NK-92 treated with Interleukin-12 subunit alpha and Interleukin-12 subunit beta, amount 100 ng/mL, for 24 hours (cell line): ENCODE measurements at regions not wholly inside any gene's neighbourhood (a gene's known extent, or its start where the extent isn't known, plus 50 kb on each side); places are given as distances from the start of the nearest gene placed in this dataset.

ENCODE experiments used
- DNase-seq: peaks from one replicate; lab custom pipeline; 2025; lab: John Stamatoyannopoulos, UW

DNA sequence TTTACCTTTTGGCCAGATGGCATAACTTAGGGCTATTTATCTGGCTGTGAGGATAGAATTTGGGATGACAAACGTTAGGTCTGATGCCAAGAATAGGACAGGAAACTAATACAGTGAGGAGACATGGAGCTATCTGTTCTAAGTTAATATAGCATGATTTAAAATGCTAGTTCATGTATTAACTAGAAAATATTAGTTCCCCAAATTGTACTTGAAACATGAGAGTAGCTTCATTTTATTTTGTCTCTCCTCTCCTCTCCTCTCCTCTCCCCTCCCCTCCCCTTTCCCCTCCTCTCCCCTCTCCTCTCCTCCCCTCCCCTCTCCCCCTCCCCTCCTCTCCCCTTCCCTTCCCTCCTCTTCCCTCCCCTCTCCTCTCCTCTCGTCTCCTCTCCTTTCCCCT is 101.1 kb upstream of the MYO16 start:
- no peak for DNase-seq

- no peak for DNase-seq
Observed at GRCh38 chr13:108533842-108534241, 95.6 kb upstream of the MYO16 start.

DNA sequence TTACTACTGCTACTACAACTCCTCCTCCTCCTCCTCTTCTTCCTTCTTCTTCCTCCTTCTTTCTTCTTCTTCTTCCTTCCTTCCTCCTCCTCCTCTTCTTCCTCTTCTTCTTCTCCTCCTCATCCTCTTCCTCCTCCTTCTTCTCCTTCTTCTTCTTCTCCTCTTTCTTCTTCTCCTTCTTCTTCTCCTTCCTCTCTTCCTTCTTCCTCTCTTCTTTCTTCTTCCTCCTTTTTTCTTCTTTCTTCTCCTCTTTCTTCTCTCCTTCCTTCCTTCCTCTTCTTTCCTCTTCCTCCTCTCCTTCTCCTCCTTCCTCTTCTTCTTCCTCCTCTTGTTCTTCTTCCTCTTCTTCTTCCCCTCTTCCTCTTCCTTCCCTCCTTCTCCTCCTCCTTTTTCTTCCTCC is 94.7 kb upstream of the MYO16 start:
- DNase-seq = no peak

DNA sequence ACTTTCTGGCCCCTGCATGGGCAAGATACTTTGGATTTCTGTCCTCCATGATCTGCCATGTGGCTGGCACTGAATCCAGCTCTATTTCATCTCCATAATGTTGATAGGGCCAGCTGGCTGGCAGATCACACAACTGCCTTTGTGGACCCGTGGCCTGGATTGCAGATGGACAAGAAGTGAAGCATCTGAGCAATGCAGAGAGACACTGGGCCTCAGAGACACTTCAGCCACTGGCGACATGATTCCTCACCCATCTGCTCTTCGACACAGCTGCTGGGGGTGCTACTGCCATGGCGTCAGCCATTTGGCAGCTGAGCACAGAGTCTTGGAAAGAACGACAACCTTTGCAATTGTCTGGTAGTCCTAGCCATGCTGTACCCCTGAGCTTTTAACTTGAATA is 79.5 kb upstream of the MYO16 start:
- no peak for DNase-seq

DNA sequence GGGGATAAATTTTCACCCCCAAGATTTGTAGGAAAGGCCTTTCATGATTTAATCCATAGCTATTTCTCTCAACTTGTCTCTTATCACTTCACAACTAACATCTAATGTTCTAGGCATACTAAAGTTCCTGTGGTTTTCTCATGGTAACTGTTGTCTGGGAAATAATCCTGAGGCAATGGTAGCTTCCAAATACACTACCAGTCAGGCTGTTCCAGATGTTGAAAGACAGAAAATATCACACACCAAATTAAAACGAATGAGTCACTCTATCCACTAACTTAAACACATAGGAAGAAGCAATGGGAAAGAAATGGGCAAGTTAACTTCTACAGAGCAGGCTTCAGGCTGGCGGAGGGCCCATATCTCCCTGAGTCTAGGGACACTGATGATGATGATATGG is 77.7 kb upstream of the MYO16 start:
- no peak for DNase-seq

DNA sequence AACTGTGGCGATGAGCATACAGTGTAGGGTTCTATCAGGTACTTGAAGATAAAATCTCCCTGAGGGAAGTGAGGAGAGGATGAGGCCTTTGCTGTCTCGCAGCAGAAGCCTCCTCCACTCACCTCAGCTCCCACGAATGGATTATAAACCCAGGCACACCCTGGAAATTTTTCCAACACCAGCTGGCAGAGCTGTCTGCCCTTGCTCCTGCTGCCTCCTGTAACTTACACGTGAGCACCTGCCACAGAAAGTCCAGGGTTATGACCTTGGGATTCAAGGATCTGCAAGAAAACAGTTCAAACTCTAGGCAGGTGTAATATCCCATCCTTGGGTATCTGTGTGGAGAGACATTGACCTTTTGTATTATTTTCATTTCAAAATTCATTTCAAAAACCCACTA is 70.9 kb upstream of the MYO16 start:
- no peak for DNase-seq

GRCh38 chr13:108560093-108560492 is 69.3 kb upstream of the MYO16 start:
- no peak for DNase-seq

- DNase-seq = no peak
Observed at GRCh38 chr13:108561149-108561548, 68.3 kb upstream of the MYO16 start.

- no peak for DNase-seq
Observed at GRCh38 chr13:108566413-108567170, 62.8 kb upstream of the MYO16 start.

DNA sequence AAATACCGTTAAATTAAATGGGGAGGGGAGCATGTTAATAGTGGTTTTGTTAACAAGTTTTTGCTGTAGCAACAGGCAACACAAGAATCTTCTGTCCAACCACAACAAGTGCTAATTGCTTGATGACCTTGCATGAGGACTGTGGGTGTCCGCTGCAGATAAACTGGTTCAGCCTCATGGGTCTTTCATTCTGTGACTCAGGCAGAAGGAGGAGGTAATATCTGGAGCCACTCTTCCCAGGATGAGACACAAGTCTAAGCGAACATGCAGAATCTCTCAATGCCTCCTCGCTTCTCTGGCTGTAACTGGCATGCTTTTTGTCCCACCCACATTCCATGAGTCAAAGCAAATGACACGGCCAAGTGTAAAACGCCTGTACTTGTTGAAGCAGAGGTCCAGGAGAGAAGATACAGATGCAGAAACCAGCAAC is 56.6 kb upstream of the MYO16 start:
- DNase-seq = no peak

DNA sequence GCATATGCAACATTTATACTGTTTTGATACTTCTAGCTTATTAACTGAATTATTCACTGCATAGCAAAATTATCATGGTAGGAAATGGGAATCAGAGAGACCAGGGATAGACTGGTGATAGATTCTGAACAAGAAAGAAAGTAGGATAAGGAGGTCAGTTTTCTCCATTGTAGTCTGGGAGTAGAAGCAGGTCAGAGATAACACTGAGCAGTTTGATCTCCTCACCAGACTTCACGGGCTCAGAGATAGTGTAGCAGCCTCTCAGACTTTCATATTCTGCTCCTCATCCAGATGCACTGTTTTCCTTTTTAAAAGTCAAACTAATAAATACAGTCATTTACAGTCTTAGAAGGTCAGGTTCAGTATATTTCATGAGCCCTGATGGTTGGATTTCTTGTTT is 56.0 kb upstream of the MYO16 start:
- DNase-seq = no peak

DNA sequence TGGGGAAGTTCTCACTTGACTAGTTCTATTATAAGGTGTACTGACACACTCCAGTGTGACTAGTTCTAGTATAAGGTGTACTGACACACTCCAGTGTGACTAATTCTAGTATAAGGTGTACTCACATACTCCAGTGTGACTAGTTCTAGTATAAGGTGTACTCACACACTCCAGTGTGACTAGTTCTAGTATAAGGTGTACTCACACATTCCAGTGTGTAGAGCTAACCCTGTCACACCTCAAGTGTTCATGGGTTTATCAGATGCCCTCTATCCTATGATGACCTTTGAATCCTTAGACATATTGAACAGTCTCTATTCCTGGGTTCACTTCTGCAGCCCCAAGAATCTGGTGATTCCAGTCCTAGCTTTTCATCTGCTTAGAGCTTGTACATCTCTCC is 54.6 kb upstream of the MYO16 start:
- DNase-seq = no peak

DNA sequence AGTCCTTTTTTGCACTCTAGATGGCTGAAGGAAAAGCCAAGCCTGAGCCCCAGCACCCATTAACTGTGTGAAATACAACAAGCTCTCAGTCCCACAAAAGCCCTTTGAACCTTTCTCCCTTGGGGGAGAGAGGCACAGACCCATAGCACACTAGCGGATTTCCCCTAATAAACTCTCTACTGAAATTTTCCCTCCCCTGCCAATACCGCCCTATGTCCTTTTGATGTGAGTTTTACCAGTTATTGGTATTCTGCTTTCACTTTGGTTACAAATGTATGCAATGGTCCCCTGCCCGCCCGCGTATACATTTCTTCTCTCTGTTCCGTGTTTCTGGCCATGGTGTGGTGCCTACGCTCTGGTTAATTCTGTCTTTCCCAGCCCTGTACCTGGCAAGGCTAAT is 54.0 kb upstream of the MYO16 start:
- no peak for DNase-seq
